ENCODE measurements at regions not wholly inside any gene's neighbourhood (a gene's known extent, or its start where the extent isn't known, plus 50 kb on each side); places are given as distances from the start of the nearest gene placed in this dataset.
A peak's percentile ranks its signal among the peaks of the same experiment; 100 is the strongest.

DNA sequence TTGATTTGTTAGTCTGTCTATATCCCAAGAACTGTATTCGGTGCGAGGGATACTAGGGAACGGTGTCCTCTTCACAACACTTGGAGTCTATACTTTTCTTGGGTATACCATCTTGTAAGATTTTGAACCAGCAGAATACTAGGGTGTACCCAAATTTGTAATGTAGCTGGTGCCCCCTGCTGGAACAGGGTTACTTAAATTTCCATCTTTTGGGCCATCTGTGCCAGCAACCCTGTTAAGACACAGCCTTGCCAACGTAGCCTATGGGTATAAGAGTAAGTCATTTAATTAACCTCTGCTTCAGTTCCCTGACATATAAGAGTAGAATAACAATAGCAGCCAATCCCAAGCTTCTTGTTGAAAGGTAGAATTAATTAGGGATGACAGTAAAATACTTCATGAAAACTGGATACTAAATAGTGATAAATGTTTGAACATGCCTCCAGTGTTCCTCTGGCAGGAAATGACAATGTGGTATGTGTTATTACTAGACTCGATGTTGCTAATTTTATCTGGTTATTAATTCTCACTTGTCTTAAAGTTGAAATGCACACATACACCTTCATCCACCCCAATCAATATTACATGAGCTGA, 607.6 kb downstream of the FGF9 start:
- H3K36me3 ChIP-seq: no peaks in the 10 kb centered on the region
- no peak overlapping the region for H3K4me3 ChIP-seq
- DNase-seq (peak in 1 of 2 donors; percentile 18), ATAC-seq (no peak)
- H3K4me1 ChIP-seq: no peaks in the 10 kb centered on the region
- in situ Hi-C loops (cut with MboI; ENCODE audit: low sequenced_read_pairs in 4 of 4) (loop anchor here in 1 of 4 donors (25.0 kb wide), 1 partner anchor 641 kb away; no protein-coding TSS in a partner anchor), intact Hi-C loops (cut with DNase I; ENCODE audit: low total_unique reads) (loop anchor here (2.0 kb wide), 1 partner anchor 640 kb away; no protein-coding TSS in a partner anchor)
- no peak overlapping the region for H3K27ac ChIP-seq
- no peaks in the 10 kb centered on the region for H3K27me3 ChIP-seq
- no peaks in the 10 kb centered on the region for H3K9me3 ChIP-seq
- peak in 4 of 5 experiments; percentile 12 to 38 (median 26) for TF ChIP-seq CTCF (IDR thresholded peaks at IDR 0.05 in 4 of 5, conservative IDR thresholded peaks at IDR 0.05 in 1 of 5)
- no peak for TF ChIP-seq POLR2A (IDR thresholded peaks at IDR 0.05)

- TF ChIP-seq POLR2A (IDR thresholded peaks at IDR 0.05): no peak
- no peak for TF ChIP-seq CTCF (IDR thresholded peaks at IDR 0.05 in 4 of 5, conservative IDR thresholded peaks at IDR 0.05 in 1 of 5)
- in situ Hi-C loops (cut with MboI; ENCODE audit: low sequenced_read_pairs in 4 of 4): loop anchor here in 1 of 4 donors (25.0 kb wide), 1 partner anchor 649 kb away; no protein-coding TSS in a partner anchor
- Histone ChIP-seq H3K27ac (no peak overlapping the region), H3K36me3 (no peaks in the 10 kb centered on the region), H3K27me3 (peaks cover 0 to 2% (median 0%) of the 10 kb centered on the region in 3 donors), H3K9me3 (no peaks in the 10 kb centered on the region), H3K4me3 (no peak overlapping the region), H3K4me1 (no peaks in the 10 kb centered on the region)
- intact Hi-C loops (cut with DNase I; ENCODE audit: low total_unique reads): no loop called here
- no peak for DNase-seq
- no peak for ATAC-seq
These were observed 615.0 kb downstream of the FGF9 start for GRCh38 chr13:22285867-22286266.

- in situ Hi-C loops (cut with MboI; ENCODE audit: low sequenced_read_pairs in 4 of 4) (loop anchor here in 1 of 4 donors (25.0 kb wide), 1 partner anchor 649 kb away; no protein-coding TSS in a partner anchor), intact Hi-C loops (cut with DNase I; ENCODE audit: low total_unique reads) (no loop called here)
- DNase-seq: no peak
- H3K4me1 ChIP-seq: no peaks in the 10 kb centered on the region
- no peaks in the 10 kb centered on the region for H3K36me3 ChIP-seq
- H3K9me3 ChIP-seq: no peaks in the 10 kb centered on the region
- H3K27me3 ChIP-seq: peaks cover 0 to 2% (median 0%) of the 10 kb centered on the region in 3 donors
- H3K4me3 ChIP-seq: no peak overlapping the region
- no peak for ATAC-seq
- TF ChIP-seq POLR2A (IDR thresholded peaks at IDR 0.05) (no peak), CTCF (IDR thresholded peaks at IDR 0.05 in 4 of 5, conservative IDR thresholded peaks at IDR 0.05 in 1 of 5) (no peak)
- H3K27ac ChIP-seq: no peak overlapping the region
These were observed 615.5 kb downstream of the FGF9 start for GRCh38 chr13:22286338-22286737.

DNA sequence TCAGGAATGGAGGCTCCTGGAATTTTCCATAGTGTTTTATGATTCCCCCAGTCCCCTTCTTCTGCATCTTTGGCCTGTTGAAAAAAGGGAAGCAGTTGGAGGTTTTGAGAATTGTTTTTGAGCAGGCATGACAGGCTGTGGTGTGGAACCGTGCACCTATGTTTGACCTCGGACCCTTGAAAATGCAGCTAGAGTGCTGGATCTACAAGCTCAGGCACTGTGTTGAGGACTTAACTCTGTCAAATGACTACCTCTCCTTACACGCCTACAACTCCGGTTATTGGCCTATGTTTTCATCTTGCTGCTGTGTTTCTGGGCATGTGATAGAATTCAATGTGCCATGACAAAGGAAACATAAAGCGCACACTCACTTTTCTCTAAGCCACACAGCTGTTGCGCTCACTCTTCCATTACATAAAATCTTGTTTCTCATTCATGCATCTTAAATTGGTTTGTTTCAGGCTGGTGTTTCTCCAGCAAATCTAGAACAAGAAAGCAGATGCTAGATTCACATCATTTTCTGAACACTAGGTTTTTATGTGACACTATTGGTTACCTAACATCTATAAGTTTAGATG, 616.6 kb downstream of the FGF9 start:
- Histone ChIP-seq H3K9me3 (no peaks in the 10 kb centered on the region), H3K4me3 (no peak overlapping the region), H3K27me3 (peaks cover 0 to 2% (median 0%) of the 10 kb centered on the region in 3 donors), H3K27ac (no peak overlapping the region), H3K36me3 (no peaks in the 10 kb centered on the region), H3K4me1 (no peaks in the 10 kb centered on the region)
- ATAC-seq: no peak
- no peak for DNase-seq
- TF ChIP-seq POLR2A (IDR thresholded peaks at IDR 0.05) (no peak), CTCF (IDR thresholded peaks at IDR 0.05 in 4 of 5, conservative IDR thresholded peaks at IDR 0.05 in 1 of 5) (no peak)
- intact Hi-C loops (cut with DNase I; ENCODE audit: low total_unique reads): no loop called here
- in situ Hi-C loops (cut with MboI; ENCODE audit: low sequenced_read_pairs in 4 of 4): loop anchor here in 1 of 4 donors (25.0 kb wide), 1 partner anchor 650 kb away; no protein-coding TSS in a partner anchor

Data from gastrocnemius medialis (tissue), 4 donors.